Activated naive CD8-positive, alpha-beta T cell treated with anti-CD3 and anti-CD28 coated beads, Interleukin-2, amount 10 ng/mL, durations not matched to agents 7 days and 5 days (primary cell): ENCODE measurements at regions not wholly inside any gene's neighbourhood (a gene's known extent, or its start where the extent isn't known, plus 50 kb on each side); places are given as distances from the start of the nearest gene placed in this dataset.

ENCODE experiments used
- ATAC-seq: fragments of 150-1000 bp; cut with Tn5 transposase; one replicate; pipeline ENCODE4 v1.10.0; 2021; ENCODE audit warnings: low read depth, moderate library complexity
- POLR2A ChIA-PET: fragments of 350-600 bp; sonication (Branson Sonifier 250); formaldehyde crosslinking; loops from one replicate; lab custom pipeline; 2021; ENCODE audit warnings: antibody characterized with exemption; lab: Charles Lee
- DNase-seq: peaks from one replicate; pipeline ENCODE4 v3.0.0; 2021
- H3K27ac Mint-ChIP-seq: one replicate; pipeline ENCODE4 v1.8.0; 2022; ENCODE audit warnings: mild to moderate bottlenecking, mixed read lengths
- H3K27me3 Mint-ChIP-seq: one replicate; pipeline ENCODE4 v1.8.0; 2022; ENCODE audit warnings: mild to moderate bottlenecking, moderate library complexity, mixed read lengths
- H3K36me3 Mint-ChIP-seq: one replicate; pipeline ENCODE4 v1.8.0; 2021; ENCODE audit warnings: mild to moderate bottlenecking, mixed read lengths
- H3K4me1 Mint-ChIP-seq: one replicate; pipeline ENCODE4 v1.8.0; 2021; ENCODE audit warnings: mixed read lengths
- H3K4me3 Mint-ChIP-seq: one replicate; pipeline ENCODE4 v1.8.0; 2022; ENCODE audit warnings: mild to moderate bottlenecking, moderate library complexity, mixed read lengths
- H3K9me3 Mint-ChIP-seq: one replicate; pipeline ENCODE4 v1.8.0; 2021; ENCODE audit warnings: mixed read lengths

DNA sequence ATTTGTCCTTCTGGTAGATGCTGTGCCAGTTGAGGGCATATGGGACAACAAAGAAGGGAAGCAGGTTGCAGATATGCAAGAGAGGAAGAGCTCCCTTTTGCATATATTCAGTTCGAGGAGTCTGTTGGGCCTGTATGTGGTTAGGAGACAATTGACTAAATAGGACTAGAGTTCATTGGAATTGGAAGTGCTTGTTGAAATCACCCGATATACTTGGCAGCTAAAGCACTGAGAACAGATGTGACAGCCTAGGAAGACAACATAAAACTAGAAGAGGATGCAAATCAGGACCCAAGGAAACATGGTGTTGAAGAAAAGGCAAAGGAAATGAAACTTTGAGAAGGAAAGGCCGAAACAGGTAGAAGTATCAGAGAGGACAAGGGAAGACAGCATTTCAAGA, 215.2 kb upstream of the P2RY1 start:
- no peaks in the 10 kb centered on the region for H3K4me1 Mint-ChIP-seq
- no peaks in the 10 kb centered on the region for H3K9me3 Mint-ChIP-seq
- POLR2A ChIA-PET = no interaction called here
- no peak for DNase-seq
- H3K27ac Mint-ChIP-seq = no peak overlapping the region
- H3K4me3 Mint-ChIP-seq = no peak overlapping the region
- no peaks in the 10 kb centered on the region for H3K36me3 Mint-ChIP-seq
- ATAC-seq = no peak
- peaks cover 3% of the 10 kb centered on the region for H3K27me3 Mint-ChIP-seq

DNA sequence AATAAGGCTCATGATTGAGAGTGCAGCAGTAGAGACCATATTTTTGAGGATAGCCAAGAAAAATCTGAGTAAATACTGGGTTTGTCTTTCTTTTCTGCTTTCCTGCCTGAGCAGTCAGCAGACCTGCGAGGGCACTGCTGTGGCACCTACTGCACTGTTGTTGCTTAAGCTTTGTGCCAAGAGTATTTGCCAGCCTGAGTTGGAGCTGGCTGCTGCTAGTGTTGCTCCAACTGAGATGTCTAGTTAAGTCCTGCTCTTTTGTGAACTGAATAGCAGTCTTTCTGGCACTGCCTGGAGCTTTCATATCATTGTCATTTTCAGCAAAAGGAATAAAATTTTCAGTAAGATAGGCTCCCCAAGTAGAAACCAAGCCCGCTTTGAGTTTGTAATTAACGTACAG, 214.5 kb upstream of the P2RY1 start:
- peaks cover 3% of the 10 kb centered on the region for H3K27me3 Mint-ChIP-seq
- POLR2A ChIA-PET = no interaction called here
- H3K36me3 Mint-ChIP-seq = no peaks in the 10 kb centered on the region
- no peaks in the 10 kb centered on the region for H3K4me1 Mint-ChIP-seq
- H3K4me3 Mint-ChIP-seq = no peak overlapping the region
- no peak overlapping the region for H3K27ac Mint-ChIP-seq
- H3K9me3 Mint-ChIP-seq = no peaks in the 10 kb centered on the region
- ATAC-seq = no peak
- no peak for DNase-seq

- Mint-ChIP-seq H3K9me3 (no peaks in the 10 kb centered on the region), H3K4me1 (no peaks in the 10 kb centered on the region), H3K27me3 (peaks cover 3% of the 10 kb centered on the region), H3K27ac (no peak overlapping the region), H3K4me3 (no peak overlapping the region), H3K36me3 (no peaks in the 10 kb centered on the region)
- ATAC-seq (no peak), DNase-seq (no peak)
- POLR2A ChIA-PET = no interaction called here
Measured at GRCh38 chr3:152621006-152621868, 213.7 kb upstream of the P2RY1 start.

- no peak for ATAC-seq
- H3K27ac Mint-ChIP-seq = no peak overlapping the region
- POLR2A ChIA-PET = no interaction called here
- no peaks in the 10 kb centered on the region for H3K4me1 Mint-ChIP-seq
- H3K4me3 Mint-ChIP-seq = no peak overlapping the region
- H3K36me3 Mint-ChIP-seq = no peaks in the 10 kb centered on the region
- peaks cover 3% of the 10 kb centered on the region for H3K27me3 Mint-ChIP-seq
- DNase-seq = no peak
- no peaks in the 10 kb centered on the region for H3K9me3 Mint-ChIP-seq
Measured at GRCh38 chr3:152621967-152622810, 212.7 kb upstream of the P2RY1 start.

GRCh38 chr3:152622811-152623167, 212.1 kb upstream of the P2RY1 start:
- H3K4me1 Mint-ChIP-seq = no peaks in the 10 kb centered on the region
- DNase-seq (no peak), ATAC-seq (no peak)
- no peaks in the 10 kb centered on the region for H3K9me3 Mint-ChIP-seq
- no peak overlapping the region for H3K4me3 Mint-ChIP-seq
- H3K27me3 Mint-ChIP-seq = peaks cover 6% of the 10 kb centered on the region
- POLR2A ChIA-PET = no interaction called here
- H3K27ac Mint-ChIP-seq = no peak overlapping the region
- H3K36me3 Mint-ChIP-seq = no peaks in the 10 kb centered on the region

DNA sequence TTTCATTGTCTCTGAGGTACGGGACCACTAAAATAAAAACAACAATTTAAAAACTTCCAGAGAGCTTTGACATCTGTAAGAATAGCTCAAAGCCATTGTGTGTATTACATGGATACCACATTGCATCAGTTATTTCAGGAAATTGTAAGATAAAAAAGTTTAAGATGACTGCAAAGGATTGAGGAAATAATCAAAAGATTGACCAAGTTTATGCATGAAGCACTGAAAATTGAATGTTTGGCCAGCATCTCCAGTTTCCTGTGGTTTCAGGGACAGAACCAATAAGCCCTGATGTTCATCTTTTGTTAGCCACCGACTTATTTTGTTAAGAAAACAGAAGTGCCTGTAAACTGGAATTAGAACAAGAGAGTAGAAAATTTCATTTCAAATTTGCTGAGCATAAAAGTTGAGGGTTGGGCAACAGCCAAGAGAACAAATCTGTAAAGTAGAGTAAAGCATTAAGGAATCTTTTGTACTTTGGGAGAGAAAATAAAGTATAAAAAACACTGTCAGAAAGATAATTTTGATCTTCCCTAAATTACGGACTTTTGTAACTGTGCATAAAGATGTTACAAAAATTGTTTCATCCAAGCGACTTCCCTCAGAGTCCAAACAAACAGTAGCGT, 211.5 kb upstream of the P2RY1 start:
- H3K4me3 Mint-ChIP-seq = no peak overlapping the region
- H3K4me1 Mint-ChIP-seq = no peaks in the 10 kb centered on the region
- H3K36me3 Mint-ChIP-seq = no peaks in the 10 kb centered on the region
- POLR2A ChIA-PET = no interaction called here
- ATAC-seq (no peak), DNase-seq (no peak)
- H3K9me3 Mint-ChIP-seq = no peaks in the 10 kb centered on the region
- H3K27ac Mint-ChIP-seq = no peak overlapping the region
- peaks cover 6% of the 10 kb centered on the region for H3K27me3 Mint-ChIP-seq

- no peak for ATAC-seq
- H3K27me3 Mint-ChIP-seq = peaks cover 6% of the 10 kb centered on the region
Measured at GRCh38 chr3:152626226-152626625, 208.7 kb upstream of the P2RY1 start.

GRCh38 chr3:152628496-152628895, 206.4 kb upstream of the P2RY1 start:
- H3K4me1 Mint-ChIP-seq = no peaks in the 10 kb centered on the region
- no peak for DNase-seq
- peaks cover 3% of the 10 kb centered on the region for H3K27me3 Mint-ChIP-seq
- H3K4me3 Mint-ChIP-seq = no peak overlapping the region
- no peak for ATAC-seq
- POLR2A ChIA-PET = no interaction called here
- no peak overlapping the region for H3K27ac Mint-ChIP-seq
- H3K36me3 Mint-ChIP-seq = no peaks in the 10 kb centered on the region
- peaks cover 4% of the 10 kb centered on the region for H3K9me3 Mint-ChIP-seq

More at GRCh38 chr3:152626226-152626625, 208.7 kb upstream of the P2RY1 start:
- DNase-seq = no peak
- Mint-ChIP-seq H3K36me3 (no peaks in the 10 kb centered on the region), H3K27ac (no peak overlapping the region), H3K9me3 (peaks cover 4% of the 10 kb centered on the region), H3K4me1 (no peaks in the 10 kb centered on the region), H3K4me3 (no peak overlapping the region)
- POLR2A ChIA-PET = no interaction called here

- Mint-ChIP-seq H3K4me3 (no peak overlapping the region), H3K36me3 (no peaks in the 10 kb centered on the region)
- POLR2A ChIA-PET = no interaction called here
Measured at GRCh38 chr3:152629363-152630122, 205.4 kb upstream of the P2RY1 start.

GRCh38 chr3:152635389-152635788, 199.5 kb upstream of the P2RY1 start:
- no peaks in the 10 kb centered on the region for H3K27me3 Mint-ChIP-seq
- no peak for ATAC-seq

More at GRCh38 chr3:152629363-152630122, 205.4 kb upstream of the P2RY1 start:
- peaks cover 4% of the 10 kb centered on the region for H3K9me3 Mint-ChIP-seq
- peaks cover 3% of the 10 kb centered on the region for H3K27me3 Mint-ChIP-seq
- ATAC-seq = no peak
- DNase-seq = no peak
- no peaks in the 10 kb centered on the region for H3K4me1 Mint-ChIP-seq
- H3K27ac Mint-ChIP-seq = no peak overlapping the region

DNA sequence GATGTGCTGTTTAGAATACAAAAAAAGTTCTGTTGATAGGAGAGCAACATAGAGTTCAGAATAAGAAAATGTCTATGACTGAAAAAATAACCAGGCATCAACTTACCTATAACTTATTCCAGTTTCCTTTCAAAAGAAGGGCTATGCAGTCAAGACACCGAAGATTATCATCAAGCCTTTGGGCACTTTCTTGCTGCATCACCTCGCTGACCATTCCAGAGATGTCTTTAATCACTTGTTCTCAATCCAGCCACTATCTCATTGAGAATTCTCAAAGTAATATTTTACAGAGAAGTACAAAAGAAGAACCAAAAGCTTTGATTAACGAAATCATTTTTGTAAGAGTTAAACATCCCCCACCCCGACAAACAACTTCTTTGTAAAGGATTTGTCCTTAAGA, 198.3 kb upstream of the P2RY1 start:
- no peaks in the 10 kb centered on the region for H3K4me1 Mint-ChIP-seq
- H3K4me3 Mint-ChIP-seq = no peak overlapping the region
- DNase-seq = no peak
- POLR2A ChIA-PET = no interaction called here
- no peak overlapping the region for H3K27ac Mint-ChIP-seq
- no peak for ATAC-seq
- peaks cover 2% of the 10 kb centered on the region for H3K27me3 Mint-ChIP-seq
- no peaks in the 10 kb centered on the region for H3K36me3 Mint-ChIP-seq
- H3K9me3 Mint-ChIP-seq = no peaks in the 10 kb centered on the region

More at GRCh38 chr3:152635389-152635788, 199.5 kb upstream of the P2RY1 start:
- no peak overlapping the region for H3K4me3 Mint-ChIP-seq
- H3K9me3 Mint-ChIP-seq = no peaks in the 10 kb centered on the region
- H3K4me1 Mint-ChIP-seq = no peaks in the 10 kb centered on the region
- DNase-seq = no peak
- no peaks in the 10 kb centered on the region for H3K36me3 Mint-ChIP-seq
- POLR2A ChIA-PET = no interaction called here
- no peak overlapping the region for H3K27ac Mint-ChIP-seq

GRCh38 chr3:152638214-152638613, 196.7 kb upstream of the P2RY1 start:
- Mint-ChIP-seq H3K27me3 (peaks cover 2% of the 10 kb centered on the region), H3K9me3 (no peaks in the 10 kb centered on the region), H3K36me3 (no peaks in the 10 kb centered on the region), H3K4me1 (no peaks in the 10 kb centered on the region), H3K4me3 (no peak overlapping the region), H3K27ac (no peak overlapping the region)
- ATAC-seq (no peak), DNase-seq (no peak)
- POLR2A ChIA-PET = no interaction called here
